Ishikawa (cell line): ENCODE measurements at regions not wholly inside any gene's neighbourhood (a gene's known extent, or its start where the extent isn't known, plus 50 kb on each side); places are given as distances from the start of the nearest gene placed in this dataset.

Source experiments
- EGR1 ChIP-seq: IDR thresholded peaks from 2 replicates; pipeline ENCODE4 v1.6.1; 2012
- TAF1 ChIP-seq: IDR thresholded peaks from 2 replicates; pipeline ENCODE4 v1.6.1; 2012; ENCODE audit warnings: low read depth, mild to moderate bottlenecking
- TCF12 ChIP-seq: IDR thresholded peaks from 2 replicates; pipeline ENCODE4 v1.6.1; 2012; ENCODE audit warnings: low read depth
- TEAD4 ChIP-seq: IDR thresholded peaks from 2 replicates; pipeline ENCODE4 v1.6.1; 2012
- YY1 ChIP-seq: IDR thresholded peaks from 2 replicates; pipeline ENCODE4 v1.6.1; 2012; ENCODE audit warnings: low read depth
- TF ChIP-seq, protein P1 (sequence below): IDR thresholded peaks from 2 replicates; pipeline ENCODE4 v1.6.1; 2012

DNA sequence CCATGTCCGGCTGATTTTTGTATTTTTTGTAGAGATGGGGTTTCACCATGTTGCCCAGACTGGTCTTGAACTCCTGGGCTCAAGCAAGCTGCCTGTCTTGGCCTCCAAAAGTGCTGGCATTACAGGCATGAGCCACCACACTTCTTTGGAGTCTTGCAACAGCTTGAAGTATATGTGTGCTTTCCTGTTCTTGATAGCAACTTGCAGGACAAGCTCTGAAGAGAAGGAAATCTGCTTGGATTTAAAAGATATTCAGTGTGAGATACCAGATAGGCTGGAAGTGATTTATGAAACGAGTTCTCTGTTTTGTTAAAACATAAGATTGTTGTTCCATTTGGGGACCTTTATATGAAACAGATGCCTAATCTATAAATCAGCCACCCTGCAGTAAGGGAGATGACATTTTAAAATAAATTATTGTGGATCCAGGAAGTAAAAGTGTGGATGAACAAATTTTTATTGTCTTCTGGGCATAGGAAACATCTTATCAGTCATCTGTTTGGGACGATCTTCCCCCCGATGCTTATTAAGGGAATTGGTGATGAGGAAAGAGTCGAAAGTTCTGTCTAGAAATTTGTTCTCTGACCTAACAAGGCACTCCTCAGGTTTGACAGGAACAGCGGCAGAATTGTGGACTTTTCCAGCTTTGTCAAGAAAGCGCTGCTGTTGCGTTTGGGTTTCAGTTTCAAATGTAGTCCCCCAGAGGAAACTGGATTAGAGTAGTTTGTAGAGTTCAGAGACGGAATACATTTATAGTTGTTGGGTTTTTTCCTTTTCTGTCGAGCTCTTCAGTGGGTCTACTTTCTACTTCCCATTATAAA is 53.7 kb upstream of the MAGI1 start:
- TF ChIP-seq TAF1 = no peak
- TF ChIP-seq TEAD4 = no peak
- TF ChIP-seq EGR1 = no peak
- TF ChIP-seq YY1 = no peak
- no peak for TF ChIP-seq TCF12
- TF ChIP-seq, protein P1, sequence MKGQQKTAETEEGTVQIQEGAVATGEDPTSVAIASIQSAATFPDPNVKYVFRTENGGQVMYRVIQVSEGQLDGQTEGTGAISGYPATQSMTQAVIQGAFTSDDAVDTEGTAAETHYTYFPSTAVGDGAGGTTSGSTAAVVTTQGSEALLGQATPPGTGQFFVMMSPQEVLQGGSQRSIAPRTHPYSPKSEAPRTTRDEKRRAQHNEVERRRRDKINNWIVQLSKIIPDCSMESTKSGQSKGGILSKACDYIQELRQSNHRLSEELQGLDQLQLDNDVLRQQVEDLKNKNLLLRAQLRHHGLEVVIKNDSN = no peak
